GM12892 (cell line): ENCODE measurements at regions not wholly inside any gene's neighbourhood (a gene's known extent, or its start where the extent isn't known, plus 50 kb on each side); places are given as distances from the start of the nearest gene placed in this dataset.
"Not testable (repeated sequence)": the region's sequence is repeated elsewhere in the genome, so short reads cannot be mapped to it uniquely, and the experiment has no call there.

Source experiments
- DNase-seq: peaks from one replicate; pipeline ENCODE4 v3.0.0; 2011; ENCODE audit not compliant: insufficient read length
- FAIRE-seq: peaks from 2 replicates; lab custom pipeline; 2011; peaks lifted over from hg19 to GRCh38; lab: Jason Lieb, UNC
- POLR2A ChIP-seq: IDR thresholded peaks from 2 replicates; pipeline ENCODE4 v1.6.1; 2011; ENCODE audit warnings: low read depth, low read length, control low read depth
- POLR2AphosphoS5 ChIP-seq: IDR thresholded peaks from 2 replicates; pipeline ENCODE4 v1.6.1; 2011; ENCODE audit warnings: low read depth, low read length, control low read depth
- TAF1 ChIP-seq: IDR thresholded peaks from 2 replicates; pipeline ENCODE4 v1.6.1; 2011; ENCODE audit warnings: low read depth, mild to moderate bottlenecking, control low read depth, low read length, borderline replicate concordance

GRCh38 chr6:33507261-33507660, 52.9 kb downstream of the ZBTB9 start:
- DNase-seq (no peak), FAIRE-seq (no peak)
- TF ChIP-seq POLR2A (no peak), TAF1 (no peak), POLR2AphosphoS5 (no peak)

DNA sequence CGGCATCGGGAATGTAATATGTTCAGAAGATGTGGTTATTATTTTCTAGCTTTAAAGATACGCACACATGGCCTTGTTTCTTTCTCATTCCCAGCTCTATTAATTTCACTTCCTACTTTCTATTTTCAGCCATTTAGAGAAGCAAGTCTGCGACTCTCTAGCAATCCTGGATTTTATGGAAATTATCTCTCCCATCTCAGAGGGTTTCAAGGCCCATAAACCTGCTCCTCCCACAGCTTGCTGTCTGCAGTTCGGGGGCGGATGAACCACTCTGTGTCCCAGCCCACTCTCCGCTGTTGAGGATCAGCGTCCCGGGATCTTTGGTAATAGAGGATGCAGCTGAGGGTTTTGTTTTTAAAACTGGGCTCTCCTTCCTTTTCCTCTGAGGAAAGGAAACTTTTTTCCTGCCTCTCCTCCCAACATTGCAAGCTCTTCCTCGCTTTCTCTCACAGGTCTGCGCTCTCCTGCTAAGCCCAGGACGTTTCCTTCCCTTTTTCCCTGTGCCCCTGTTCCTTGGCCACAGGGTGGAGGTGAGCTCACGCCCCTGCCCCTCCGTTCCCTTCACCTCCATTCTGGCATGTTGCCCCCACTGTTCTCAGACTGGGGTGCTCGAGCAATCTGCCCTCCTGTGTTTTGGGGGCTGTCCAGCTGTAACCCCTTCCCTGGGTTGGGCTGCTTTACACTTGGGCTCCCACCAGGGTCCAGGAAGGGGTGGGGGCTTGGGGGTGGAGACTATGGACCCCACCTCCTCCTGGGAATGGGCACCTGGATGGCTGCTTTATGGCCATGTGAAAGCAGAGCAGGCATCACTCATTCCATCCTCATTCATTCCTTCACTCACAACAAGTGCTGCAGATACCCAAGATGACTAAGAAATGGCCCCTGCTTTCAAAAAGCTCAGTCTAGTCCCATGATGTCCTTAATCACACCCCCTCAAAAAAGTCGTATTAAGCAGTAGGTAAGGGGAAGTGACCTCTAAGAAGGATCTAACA, 54.9 kb downstream of the ZBTB9 start:
- FAIRE-seq: peak; percentile 61
- no peak for DNase-seq

GRCh38 chr6:33513213-33513612, 58.8 kb downstream of the ZBTB9 start:
- FAIRE-seq (no peak), DNase-seq (no peak)

More for the DNA sequence above, 54.9 kb downstream of the ZBTB9 start:
- TF ChIP-seq POLR2AphosphoS5 (no peak), POLR2A (no peak)

GRCh38 chr6:33516726-33517125, 62.4 kb downstream of the ZBTB9 start:
- DNase-seq (no peak), FAIRE-seq (no peak)
- TF ChIP-seq POLR2AphosphoS5 (no peak), TAF1 (no peak), POLR2A (no peak)

More at GRCh38 chr6:33513213-33513612, 58.8 kb downstream of the ZBTB9 start:
- TF ChIP-seq POLR2A: no peak
- TF ChIP-seq TAF1: no peak
- no peak for TF ChIP-seq POLR2AphosphoS5

GRCh38 chr6:33520636-33521488, 59.2 kb downstream of the BAK1 start:
- DNase-seq, FAIRE-seq: not testable (repeated sequence)

DNA sequence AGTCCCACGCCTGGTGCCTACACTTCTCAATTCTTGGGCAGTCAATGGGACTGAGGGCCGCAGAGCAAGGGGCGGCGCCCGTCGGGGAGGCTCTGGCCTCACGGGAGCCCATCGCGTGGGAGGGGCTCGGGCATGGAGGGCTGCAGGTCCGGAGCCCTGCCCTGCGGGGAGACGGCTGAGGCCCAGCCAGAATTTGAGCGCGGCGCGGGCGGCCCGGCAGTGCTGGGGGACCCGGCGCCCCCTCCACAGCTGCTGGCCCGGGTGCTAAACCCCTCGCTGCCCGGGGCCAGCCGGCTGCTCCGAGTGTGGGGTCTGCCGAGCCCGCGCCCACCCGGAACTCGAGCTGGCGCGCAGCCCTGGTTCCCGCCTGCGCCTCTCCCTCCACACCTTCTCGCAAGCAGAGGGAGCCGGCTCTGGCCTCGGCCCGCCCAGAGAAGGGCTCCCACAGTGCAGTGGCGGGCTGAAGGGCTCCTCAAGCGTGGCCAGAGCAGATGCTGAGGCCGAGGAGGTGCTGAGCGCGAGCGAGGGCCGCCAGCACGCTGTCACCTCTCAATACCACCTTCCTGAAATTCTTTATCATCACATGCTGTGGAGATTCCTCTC, 58.5 kb downstream of the BAK1 start:
- FAIRE-seq (no peak), DNase-seq (no peak)
- TF ChIP-seq TAF1 (no peak), POLR2A (no peak), POLR2AphosphoS5 (no peak)
